HG02970 (cell line): ENCODE measurements at regions not wholly inside any gene's neighbourhood (a gene's known extent, or its start where the extent isn't known, plus 50 kb on each side); places are given as distances from the start of the nearest gene placed in this dataset.
"Not testable (repeated sequence)": the region's sequence is repeated elsewhere in the genome, so short reads cannot be mapped to it uniquely, and the experiment has no call there.

Experiments used
- ATAC-seq: cut with Tn5 transposase; IDR thresholded peaks from one replicate; pipeline ENCODE4 v1.9.1; 2021; ENCODE audit warnings: mild to moderate bottlenecking, moderate library complexity, moderate number of reproducible peaks; ENCODE audit not compliant: unreplicated experiment, low FRiP score

DNA sequence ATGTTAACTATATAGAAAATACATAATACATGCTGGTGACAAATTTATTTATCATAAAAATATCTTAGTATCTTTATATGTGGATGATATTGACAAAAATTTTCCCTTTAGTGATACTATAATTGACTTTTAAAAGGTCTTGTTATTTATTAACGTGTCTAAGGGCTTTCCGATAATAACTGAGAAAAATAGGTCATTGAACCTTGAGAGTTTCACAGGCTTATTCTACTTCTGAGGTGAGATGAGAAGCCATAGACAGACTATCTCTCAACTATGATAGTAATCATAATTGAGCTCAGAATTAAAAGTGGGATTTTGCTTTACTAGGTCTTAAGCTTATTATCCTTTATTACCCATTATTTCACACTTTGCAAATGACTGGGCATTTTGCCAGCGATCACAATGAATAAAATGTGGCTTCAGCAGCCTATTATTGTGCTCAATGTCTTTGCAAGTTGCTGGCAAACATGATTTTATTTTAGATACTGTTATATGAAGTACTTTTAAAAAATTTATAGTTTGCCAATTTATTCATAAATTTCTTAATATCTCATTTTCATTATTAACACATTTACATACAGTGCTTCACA lies 574.5 kb downstream of the ZWINT start:
- no peak for ATAC-seq

DNA sequence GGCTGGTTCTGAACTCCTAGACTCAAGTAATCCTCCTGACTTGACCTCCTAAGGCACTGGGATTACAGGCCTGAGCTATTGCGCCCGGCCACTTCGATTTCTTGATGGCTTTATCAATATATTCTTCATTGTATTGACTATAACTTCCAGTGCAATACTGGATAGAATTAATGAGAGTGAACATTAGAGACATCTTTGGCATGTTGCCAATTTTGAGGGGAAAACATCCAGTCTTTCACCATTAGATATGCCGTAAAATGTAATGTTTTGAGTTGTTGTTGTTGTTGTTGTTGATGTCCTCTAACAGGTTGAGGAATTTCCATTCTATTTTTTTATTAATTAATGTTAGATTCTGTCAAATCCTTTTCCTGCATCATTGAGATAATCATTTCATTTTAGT lies 578.9 kb downstream of the ZWINT start:
- no peak for ATAC-seq

DNA sequence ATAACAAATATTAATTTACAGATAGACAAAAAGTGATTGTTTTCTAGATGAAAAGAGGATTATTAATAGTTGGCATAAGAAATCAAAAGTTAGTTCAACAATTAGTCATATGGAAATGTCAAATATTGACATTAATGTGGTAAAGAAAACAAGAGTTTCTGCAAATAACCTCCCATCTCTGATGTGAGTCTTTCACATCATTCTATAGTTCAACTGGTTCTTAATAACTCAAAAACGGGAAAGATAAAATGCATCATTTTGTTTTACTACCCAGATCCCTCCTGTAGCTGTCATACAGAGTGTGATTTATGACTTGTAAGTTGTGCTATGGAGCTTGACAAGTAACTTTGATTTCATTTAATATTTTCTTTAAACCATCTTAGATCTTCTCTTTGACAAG lies 594.8 kb downstream of the ZWINT start:
- no peak for ATAC-seq

DNA sequence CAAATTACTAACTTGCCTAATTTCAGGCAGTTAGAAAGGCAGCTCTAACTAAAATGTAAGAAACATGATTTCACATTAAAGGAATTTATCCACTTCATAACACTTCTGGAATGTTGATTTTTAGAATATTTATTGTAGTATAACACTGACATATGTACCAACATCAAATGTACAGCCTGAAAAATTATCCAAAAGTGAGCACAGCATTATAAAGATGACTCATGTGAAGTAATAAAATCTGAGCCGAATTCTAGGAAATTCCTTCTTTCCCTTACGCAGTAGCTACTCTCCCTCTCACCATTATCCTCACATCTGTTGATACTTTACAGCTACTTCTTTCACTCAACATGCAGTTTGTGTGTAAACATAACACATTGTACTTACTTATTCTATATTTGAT lies 610.6 kb downstream of the ZWINT start:
- no peak for ATAC-seq

DNA sequence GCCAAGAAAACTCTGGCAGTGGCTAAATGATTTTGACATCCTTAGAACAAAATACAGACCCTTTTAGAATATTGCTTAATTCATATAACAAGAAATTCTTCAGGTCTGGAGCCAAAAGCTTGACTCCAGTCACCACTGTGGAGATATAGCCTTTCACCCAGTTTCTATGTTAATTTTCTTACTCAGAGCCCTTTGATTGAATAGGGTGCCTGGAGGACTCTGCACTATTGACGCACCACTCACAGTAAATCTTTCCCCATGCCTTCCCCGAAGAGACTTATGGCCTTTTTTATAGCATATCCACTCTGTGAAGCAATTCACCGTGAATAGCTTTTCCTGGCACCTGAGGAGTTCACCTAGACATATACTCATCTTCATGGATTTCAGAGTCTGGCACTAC lies 613.8 kb downstream of the ZWINT start:
- no peak for ATAC-seq

DNA sequence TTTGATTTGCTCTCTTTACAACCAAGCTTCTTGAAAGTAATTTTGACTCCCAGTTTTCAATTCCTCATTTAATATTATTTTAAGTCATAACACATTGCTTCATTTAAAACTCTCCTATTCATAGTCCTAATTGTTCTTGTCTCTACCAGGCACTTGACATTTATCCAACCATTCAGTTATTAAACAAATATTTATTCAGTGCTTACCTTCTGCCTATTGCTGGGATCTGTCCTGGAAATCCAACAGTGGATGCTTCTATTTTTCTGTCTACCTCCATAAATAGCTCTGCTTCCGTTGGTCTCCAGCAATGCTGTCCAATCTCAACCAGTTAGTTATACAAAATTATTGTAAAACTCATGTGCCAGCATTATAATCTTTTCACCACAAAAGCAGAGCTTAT lies 615.1 kb downstream of the ZWINT start:
- ATAC-seq: no peak

DNA sequence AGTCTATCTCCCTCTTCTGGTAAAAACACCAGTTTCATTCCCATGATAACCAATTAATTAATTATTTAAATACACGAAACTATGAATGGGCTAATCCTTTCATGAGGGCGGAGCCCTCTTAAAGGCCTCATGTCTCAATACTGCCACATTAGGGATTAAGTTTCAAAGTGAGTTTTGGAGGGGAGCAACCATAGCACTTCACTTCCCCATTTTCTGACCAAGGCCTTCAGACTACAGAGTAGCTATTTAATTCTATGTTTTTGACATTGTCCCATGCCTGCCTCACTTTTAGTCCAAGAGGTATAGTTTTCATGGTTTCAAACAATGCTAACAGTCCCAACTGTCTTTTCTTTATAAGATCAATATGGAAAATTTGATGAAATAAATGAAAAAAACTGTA lies 618.6 kb downstream of the ZWINT start:
- ATAC-seq: no peak

DNA sequence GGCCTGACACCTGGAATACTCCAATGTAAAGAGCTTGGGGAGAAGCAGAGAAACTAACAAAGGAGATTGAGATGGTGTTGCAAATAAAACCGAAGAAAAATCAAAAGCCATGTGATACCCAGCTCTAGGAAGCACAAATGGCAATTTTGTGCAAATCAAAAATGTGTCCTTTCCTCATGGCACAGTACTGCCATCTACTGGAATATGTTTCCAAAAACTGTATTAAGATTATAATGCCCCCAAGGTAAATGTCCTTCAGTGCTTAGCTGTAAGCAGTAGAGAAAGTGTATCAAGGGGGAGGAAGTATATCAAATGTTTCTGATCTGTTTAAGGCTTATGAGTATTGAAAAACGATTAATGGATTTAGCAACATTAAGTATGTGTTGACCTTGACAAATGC lies 620.3 kb downstream of the ZWINT start:
- ATAC-seq: not testable (repeated sequence)

DNA sequence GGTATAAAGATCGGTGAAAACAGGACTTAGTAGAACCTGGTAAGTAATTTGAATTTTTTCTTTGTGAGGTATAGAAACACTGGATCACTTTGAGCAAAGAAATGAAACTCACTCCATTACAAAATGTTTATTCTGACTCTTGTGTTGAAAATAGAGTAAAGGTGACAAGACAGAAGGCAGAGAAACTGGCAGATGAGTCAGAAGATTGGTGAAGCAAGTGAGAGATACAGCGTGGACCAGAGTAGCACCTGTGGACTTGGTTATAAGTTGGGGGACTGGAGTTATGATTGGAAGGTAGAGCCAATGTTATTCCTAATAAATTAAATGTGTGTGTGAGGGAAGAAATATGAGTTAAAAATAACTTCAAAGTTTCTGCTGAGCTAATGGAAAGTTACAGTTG lies 620.9 kb downstream of the ZWINT start:
- no peak for ATAC-seq

DNA sequence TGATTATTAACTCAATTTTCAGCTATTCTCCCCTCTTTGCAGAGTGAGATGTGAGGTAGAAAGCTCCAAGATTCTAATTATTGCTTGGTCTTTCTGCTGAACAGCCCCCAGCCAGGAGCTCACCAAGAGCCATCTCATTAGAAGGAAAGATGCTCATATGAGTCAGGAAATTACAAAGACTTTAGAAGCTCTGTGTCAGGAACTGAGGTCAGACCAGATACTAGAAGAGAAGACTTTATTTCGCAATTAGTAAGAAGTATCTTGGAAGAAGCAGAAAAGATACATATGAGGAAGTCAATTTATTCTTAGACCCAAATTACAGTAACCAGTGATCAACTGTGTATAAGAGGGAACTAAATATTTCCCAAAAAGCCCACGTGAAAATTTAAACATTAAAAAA lies 626.9 kb downstream of the ZWINT start:
- no peak for ATAC-seq

DNA sequence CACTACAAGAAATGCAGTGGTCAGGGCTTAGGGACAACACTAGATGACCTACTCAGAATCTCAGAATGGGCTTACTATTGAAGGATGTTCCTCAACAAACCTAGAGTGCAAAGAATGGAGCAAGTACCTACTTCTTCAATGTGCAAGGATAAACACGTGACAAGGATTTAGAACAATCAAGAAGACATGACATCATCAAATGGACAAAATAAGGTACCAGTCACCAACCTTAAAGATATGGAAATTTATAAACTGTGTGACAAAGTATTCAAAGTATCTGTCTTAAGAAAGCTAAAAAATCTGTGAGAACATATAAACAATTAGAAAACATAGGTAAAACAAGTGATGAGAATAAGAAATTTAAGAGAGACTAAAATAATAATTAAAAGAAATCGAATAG lies 656.1 kb downstream of the ZWINT start:
- no peak for ATAC-seq

DNA sequence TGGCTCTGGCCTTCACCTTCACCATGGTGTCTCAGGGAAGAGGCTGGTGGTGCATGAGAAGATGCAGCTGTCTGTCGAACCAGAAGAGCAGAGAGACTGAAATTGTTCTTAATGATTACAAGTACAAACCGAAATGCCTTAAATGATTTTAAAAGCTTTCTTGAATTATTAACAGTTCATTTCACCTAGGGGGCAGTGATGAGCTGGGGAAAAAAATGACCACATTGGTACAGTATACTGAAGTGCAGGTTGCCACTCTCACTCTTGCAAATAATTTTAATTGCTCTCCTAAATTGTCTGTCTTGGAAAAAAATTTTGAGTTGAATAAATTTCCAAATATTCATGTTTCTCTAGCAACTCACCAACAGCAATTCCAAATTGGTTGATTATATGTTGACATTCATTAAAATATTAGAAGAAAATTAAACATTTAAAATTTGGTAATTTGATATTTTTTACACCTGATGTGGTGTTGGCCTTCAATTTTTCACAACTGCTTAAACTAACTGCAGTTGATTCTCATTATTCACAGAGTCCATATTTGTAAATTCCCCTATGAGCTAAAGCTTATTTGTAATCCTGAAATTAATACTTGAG lies 692.6 kb downstream of the ZWINT start:
- ATAC-seq: no peak

DNA sequence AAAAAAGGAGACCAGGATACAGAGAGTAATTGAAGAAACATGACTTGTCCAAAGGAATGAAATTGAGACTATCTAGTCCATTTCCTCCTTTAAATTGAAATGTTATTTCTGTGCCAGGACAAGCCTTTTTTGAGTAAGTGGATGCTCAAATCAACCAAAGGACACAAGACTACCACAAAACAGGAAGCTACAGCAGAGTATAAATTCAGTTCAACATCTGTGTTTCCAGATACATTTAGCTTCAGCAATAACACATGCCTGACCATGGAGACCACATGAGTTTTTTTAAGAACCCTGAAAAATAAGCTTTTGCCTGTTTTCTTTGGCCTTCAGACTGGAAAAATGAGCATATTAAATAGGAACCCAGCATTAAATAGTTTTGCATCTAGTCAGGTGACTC lies 707.5 kb downstream of the ZWINT start:
- no peak for ATAC-seq

DNA sequence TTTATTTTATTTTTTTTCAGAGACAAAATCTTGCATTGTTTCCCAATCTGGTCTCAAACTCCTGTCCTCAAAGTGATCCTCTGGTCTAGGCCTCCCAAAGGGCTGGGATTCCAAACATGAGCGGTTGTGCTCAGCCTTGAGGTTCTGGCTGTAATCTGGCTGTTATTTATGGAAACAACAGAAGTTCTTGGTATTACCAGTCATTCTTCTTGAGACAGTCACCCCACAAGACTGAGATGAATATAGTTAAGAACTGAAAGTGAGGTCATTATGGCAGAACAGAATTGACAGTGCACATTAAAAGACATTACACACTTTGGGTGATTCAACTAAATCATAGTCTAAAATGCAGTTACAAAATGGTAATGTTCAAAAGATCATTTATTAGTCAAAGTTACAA lies 719.5 kb downstream of the ZWINT start:
- no peak for ATAC-seq

DNA sequence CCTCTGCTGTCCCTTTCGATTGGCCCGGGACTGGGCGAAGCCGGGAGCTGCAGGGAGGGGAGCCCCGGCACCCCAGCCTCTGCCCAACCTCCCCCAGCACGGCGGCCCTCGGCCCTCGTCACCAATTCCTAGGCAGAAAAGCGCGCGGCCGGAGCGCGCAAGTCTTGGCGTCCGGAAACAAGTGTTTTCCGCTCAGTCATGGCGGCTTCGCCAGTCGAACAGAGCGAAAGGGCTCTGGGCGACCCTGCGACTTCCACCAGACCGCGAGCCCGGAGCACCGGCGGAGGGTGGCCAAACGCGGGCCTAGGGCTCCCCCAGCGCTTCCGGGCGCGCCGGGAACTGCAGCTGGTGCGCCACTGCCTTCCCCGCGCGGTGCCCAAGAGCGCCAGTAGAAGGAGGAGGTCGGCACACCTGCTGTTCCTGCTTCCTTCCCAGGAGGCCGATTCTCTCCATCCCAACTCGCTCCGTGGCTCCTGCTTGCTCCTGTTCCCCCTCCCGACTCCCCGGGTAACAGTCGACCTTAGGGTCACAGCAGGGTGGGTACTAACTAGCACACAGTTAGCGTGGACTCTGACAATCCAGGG lies 729.9 kb downstream of the ZWINT start:
- ATAC-seq: peak; percentile 86

DNA sequence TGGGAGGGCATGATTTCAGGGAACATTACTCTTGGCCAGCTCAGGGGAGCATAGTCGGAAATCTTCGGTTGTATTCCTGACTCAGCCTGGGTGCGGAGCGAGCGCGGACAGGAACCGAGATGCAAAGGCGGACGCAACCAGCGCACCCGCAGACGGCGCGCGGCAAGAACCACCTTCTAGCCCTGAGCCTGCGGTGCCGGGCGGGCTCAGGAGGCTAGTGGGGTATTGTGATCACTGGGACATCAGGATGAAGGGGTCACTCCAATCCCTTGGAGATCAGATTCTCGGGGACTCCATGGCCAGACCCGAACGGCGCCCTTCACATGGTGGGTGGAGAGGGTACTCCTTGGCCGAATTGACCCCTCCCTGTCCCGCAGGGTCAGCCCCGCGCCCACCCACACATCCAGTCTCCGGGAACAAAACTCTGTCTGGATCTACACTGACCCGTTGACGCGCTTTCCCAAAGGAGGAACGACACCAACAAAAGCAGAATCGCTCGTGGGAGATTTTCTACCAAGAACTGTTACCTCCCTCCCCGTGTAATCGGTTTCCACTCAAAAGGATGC lies 730.5 kb downstream of the ZWINT start:
- ATAC-seq: no peak

DNA sequence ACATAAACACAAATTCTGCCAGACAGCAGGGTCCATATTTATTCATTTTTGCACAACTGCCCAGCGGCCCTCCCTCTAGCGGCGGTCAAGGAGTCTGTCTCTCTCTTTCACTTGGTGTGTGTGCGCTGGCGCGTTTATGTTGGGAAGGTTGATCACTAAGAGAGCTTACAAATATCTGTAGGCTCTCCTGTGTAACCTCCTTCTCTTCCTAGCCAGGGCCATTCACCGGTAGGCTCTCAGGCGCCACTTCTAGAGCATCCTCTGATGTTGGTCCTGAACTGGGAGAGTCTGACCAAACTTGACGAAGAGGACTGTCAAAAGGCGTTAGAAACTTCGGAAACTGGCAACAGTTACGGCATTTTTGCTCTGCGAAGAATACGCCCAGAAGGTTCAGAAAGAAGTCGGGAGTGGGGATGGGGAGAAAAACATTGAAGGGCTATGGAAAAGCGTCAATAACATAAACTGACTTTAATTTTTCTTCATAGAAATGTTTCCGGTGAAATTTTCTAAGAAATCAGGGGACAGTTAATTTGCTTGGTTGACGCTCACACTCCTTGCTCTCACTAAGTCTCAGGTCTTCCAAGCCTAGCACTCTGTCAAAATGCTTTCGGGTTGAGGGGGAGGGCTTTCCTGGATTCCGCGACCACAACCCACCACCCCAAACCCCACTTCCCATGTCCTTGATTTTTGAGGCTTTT lies 731.1 kb downstream of the ZWINT start:
- no peak for ATAC-seq

DNA sequence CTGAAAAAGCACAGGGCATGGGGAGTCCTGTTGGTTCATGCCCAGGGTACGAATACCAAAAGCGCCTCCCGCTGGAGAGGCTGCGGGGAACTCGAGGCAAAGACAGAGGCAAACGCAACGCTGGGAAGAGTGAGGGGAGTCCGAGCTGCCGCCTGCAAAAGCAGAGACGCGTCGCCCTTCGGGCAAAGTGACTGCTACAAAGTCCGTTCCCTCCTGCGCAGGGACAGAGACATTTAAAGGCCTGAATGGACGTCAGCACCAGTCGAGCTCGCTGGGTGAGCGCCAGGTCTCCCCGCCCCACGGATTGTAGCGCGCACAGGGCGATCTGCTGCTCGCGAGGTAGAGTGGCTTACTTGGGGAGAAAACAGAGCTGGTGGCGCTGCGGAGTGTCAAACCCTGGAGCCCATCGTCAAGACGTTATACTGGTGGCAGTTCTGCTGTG lies 732.8 kb downstream of the ZWINT start:
- no peak for ATAC-seq

DNA sequence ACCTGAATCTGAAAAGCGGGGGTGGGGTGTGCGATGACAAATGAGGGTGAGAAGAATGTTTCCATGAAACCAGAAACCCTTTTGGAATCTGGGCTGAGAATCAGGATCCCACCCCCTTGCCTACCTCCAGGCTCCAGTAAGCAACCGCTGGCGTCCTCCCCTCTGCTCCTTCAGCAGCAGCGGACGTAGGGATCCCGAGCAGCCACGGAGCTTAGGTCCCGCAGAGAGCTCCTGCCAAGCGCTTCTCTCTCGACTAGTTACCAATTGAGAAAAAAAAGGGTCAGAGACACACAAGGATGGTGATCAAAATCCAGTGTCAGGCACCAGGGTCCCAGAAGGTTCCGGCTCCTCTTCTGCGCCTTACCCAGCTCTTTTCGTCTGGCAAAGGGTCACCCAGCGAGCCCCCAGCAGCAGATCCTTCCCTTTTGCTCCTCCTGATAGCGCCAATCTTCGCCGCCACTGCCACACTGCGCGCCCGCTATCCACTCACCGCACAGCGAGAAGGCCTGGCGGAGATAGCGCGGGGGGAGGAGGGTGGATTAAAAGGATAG lies 733.5 kb downstream of the ZWINT start:
- ATAC-seq: no peak

DNA sequence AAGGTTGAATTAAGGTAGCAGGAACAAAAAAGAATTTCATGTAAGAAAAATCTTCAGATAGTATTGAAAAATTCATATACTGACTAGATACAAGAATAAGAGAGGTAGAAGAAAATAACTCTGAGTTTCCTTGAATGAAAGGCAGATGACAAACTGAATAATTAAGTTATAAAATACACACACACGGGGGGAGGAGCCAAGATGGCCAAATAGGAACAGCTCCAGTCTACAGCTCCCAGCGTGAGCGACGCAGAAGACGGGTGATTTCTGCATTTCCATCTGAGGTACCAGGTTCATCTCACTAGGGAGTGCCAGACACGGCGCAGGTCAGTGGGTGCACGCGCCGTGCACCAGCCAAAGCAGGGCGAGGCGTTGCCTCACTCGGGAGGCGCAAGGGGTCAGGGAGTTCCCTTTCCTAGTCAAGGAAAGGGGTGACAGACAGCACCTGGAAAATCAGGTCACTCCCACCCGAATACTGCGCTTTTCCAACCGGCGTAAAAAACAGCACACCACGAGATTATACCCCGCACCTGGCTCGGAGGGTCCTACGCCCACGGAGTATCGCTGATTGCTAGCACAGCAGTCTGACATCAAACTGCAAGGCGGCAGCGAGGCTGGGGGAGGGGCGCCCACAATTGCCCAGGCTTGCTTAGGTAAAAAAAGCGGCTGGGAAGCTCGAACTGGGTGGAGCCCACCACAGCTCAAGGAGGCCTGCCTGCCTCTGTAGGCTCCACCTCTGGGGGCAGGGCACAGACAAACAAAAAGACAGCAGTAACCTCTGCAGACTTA lies 759.2 kb downstream of the ZWINT start:
- not testable (repeated sequence) for ATAC-seq
